H9 (cell line): ENCODE measurements at regions not wholly inside any gene's neighbourhood (a gene's known extent, or its start where the extent isn't known, plus 50 kb on each side); places are given as distances from the start of the nearest gene placed in this dataset.

Experiments used
- DNase-seq: peaks from one replicate; pipeline ENCODE4 v3.0.0-alpha.2; 2017
- H2AFZ ChIP-seq: one replicate; pipeline ENCODE4 v1.6.1; 2013; ENCODE audit warnings: mild to moderate bottlenecking, low read length, control low read depth, moderate library complexity
- H2AK5ac ChIP-seq: 2 replicates; pipeline ENCODE4 v1.6.1; 2013; ENCODE audit warnings: low read length, control low read depth, mixed read lengths; ENCODE audit not compliant: insufficient read length
- H2BK120ac ChIP-seq: one replicate; pipeline ENCODE4 v1.6.1; 2013; ENCODE audit warnings: low read depth, mild to moderate bottlenecking, low read length, control low read depth, inconsistent platforms; ENCODE audit not compliant: poor library complexity, severe bottlenecking
- H2BK12ac ChIP-seq: 2 replicates; pipeline ENCODE4 v1.6.1; 2013; ENCODE audit warnings: low read length, control low read depth, mixed read lengths, low read depth; ENCODE audit not compliant: insufficient read length
- H2BK15ac ChIP-seq: 2 replicates; pipeline ENCODE4 v1.6.1; 2013; ENCODE audit warnings: low read depth, low read length, control low read depth
- H2BK20ac ChIP-seq: one replicate; pipeline ENCODE4 v1.6.1; 2013; ENCODE audit warnings: low read depth, mild to moderate bottlenecking, low read length, control low read depth, inconsistent platforms; ENCODE audit not compliant: poor library complexity, severe bottlenecking
- H2BK5ac ChIP-seq: 2 replicates; pipeline ENCODE4 v1.6.1; 2013; ENCODE audit warnings: low read length, control low read depth, mixed read lengths; ENCODE audit not compliant: insufficient read length
- H3K14ac ChIP-seq: 2 replicates; pipeline ENCODE4 v1.6.1; 2013; ENCODE audit warnings: low read length, control low read depth; ENCODE audit not compliant: insufficient read depth
- H3K18ac ChIP-seq: 2 replicates; pipeline ENCODE4 v1.6.1; 2013; ENCODE audit warnings: low read depth, mild to moderate bottlenecking, mixed read lengths, low read length, control low read depth; ENCODE audit not compliant: insufficient read length
- H3K23ac ChIP-seq: 2 replicates; pipeline ENCODE4 v1.6.1; 2013; ENCODE audit warnings: low read length, control low read depth, mixed read lengths, low read depth; ENCODE audit not compliant: insufficient read length
- H3K23me2 ChIP-seq: 2 replicates; pipeline ENCODE4 v1.6.1; 2013; ENCODE audit warnings: low read depth, mild to moderate bottlenecking, mixed read lengths, low read length, control low read depth; ENCODE audit not compliant: insufficient read length, poor library complexity, severe bottlenecking
- H3K27ac ChIP-seq: 2 replicates; pipeline ENCODE4 v1.5.1; 2013; ENCODE audit warnings: low read length, control low read depth, mixed read lengths, low read depth; ENCODE audit not compliant: insufficient read length
- H3K27me3 ChIP-seq: 2 replicates; pipeline ENCODE4 v1.6.1; 2013; ENCODE audit warnings: low read length, control low read depth, inconsistent platforms; ENCODE audit not compliant: insufficient read depth
- H3K4ac ChIP-seq: 2 replicates; pipeline ENCODE4 v1.6.1; 2013; ENCODE audit warnings: low read depth, mild to moderate bottlenecking, control low read depth, inconsistent platforms, low read length, moderate library complexity
- H3K4me1 ChIP-seq: 2 replicates; pipeline ENCODE4 v1.6.1; 2013; ENCODE audit warnings: low read length, control low read depth, inconsistent platforms; ENCODE audit not compliant: insufficient read depth
- H3K4me2 ChIP-seq: 2 replicates; pipeline ENCODE4 v1.6.1; 2013; ENCODE audit warnings: low read length, control low read depth, mixed read lengths; ENCODE audit not compliant: insufficient read length, insufficient read depth
- H3K56ac ChIP-seq: 2 replicates; pipeline ENCODE4 v1.6.1; 2013; ENCODE audit warnings: low read depth, mild to moderate bottlenecking, mixed read lengths, low read length, control low read depth; ENCODE audit not compliant: insufficient read length
- H3K79me1 ChIP-seq: 2 replicates; pipeline ENCODE4 v1.6.1; 2013; ENCODE audit warnings: low read depth, mild to moderate bottlenecking, moderate library complexity, low read length, control low read depth, inconsistent platforms; ENCODE audit not compliant: insufficient read depth, poor library complexity, severe bottlenecking
- H3K79me2 ChIP-seq: 2 replicates; pipeline ENCODE4 v1.6.1; 2013; ENCODE audit warnings: low read length, control low read depth, inconsistent platforms; ENCODE audit not compliant: insufficient read depth
- H3K9ac ChIP-seq: 2 replicates; pipeline ENCODE4 v1.6.1; 2013; ENCODE audit warnings: low read length, control low read depth, mixed read lengths; ENCODE audit not compliant: insufficient read length; ENCODE audit errors: extremely low read depth
- H3K9me3 ChIP-seq: one replicate; pipeline ENCODE4 v1.6.1; 2013; ENCODE audit warnings: low read depth, low read length, inconsistent platforms; ENCODE audit not compliant: control insufficient read depth
- H3T11ph ChIP-seq: one replicate; pipeline ENCODE4 v1.6.1; 2013; ENCODE audit warnings: mild to moderate bottlenecking, low read length, control low read depth, inconsistent platforms
- H4K20me1 ChIP-seq: one replicate; pipeline ENCODE4 v1.6.1; 2013; ENCODE audit not compliant: control insufficient read depth, insufficient read length, insufficient read depth
- H4K5ac ChIP-seq: 2 replicates; pipeline ENCODE4 v1.6.1; 2013; ENCODE audit warnings: low read depth, mild to moderate bottlenecking, mixed read lengths, low read length, control low read depth; ENCODE audit not compliant: insufficient read length
- H4K8ac ChIP-seq: replicated peaks from 2 replicates; pipeline ENCODE4 v1.6.1; 2013; ENCODE audit warnings: low read length, control low read depth, mixed read lengths, low read depth; ENCODE audit not compliant: insufficient read length
- H4K91ac ChIP-seq: 2 replicates; pipeline ENCODE4 v1.6.1; 2013; ENCODE audit warnings: low read depth, mild to moderate bottlenecking, moderate library complexity, mixed read lengths, low read length, control low read depth; ENCODE audit not compliant: insufficient read length
- H3K27ac Mint-ChIP-seq, 3 experiments: 2 replicates in 2 of 3; 3 replicates in 1 of 3; pipeline ENCODE4 v1.8.0; 2020 to 2021; ENCODE audit warnings: mixed read lengths in 3 of 3, mild to moderate bottlenecking in 1 of 3, moderate library complexity in 1 of 3
- H3K27me3 Mint-ChIP-seq: 2 replicates; pipeline ENCODE4 v1.8.0; 2021; ENCODE audit warnings: low read depth, mild to moderate bottlenecking, moderate library complexity, mixed read lengths
- H3K36me3 Mint-ChIP-seq, 3 experiments: 2 replicates in 2 of 3; 3 replicates in 1 of 3; pipeline ENCODE4 v1.8.0; 2020 to 2021; ENCODE audit warnings: low read depth in 3 of 3, mixed read lengths in 3 of 3; ENCODE audit not compliant: insufficient read depth in 1 of 3
- H3K4me1 Mint-ChIP-seq, 2 experiments: 2 replicates each; pipeline ENCODE4 v1.8.0; 2020; ENCODE audit warnings: mixed read lengths in 2 of 2
- H3K4me3 Mint-ChIP-seq, 2 experiments: 2 replicates in 1 of 2; 3 replicates in 1 of 2; pipeline ENCODE4 v1.8.0; 2020 to 2021; ENCODE audit warnings: mild to moderate bottlenecking in 2 of 2, mixed read lengths in 2 of 2, moderate library complexity in 1 of 2
- H3K9me3 Mint-ChIP-seq, 2 experiments: 2 replicates in 1 of 2; 3 replicates in 1 of 2; pipeline ENCODE4 v1.8.0; 2020; ENCODE audit warnings: mild to moderate bottlenecking in 2 of 2, mixed read lengths in 2 of 2, moderate library complexity in 1 of 2
- WGBS: extraction: QIAGEN DNeasy Blood & Tissue Kit; methylation state at CpG from one replicate; pipeline ENCODE4 v1.1.7; 2013; ENCODE audit warnings: missing lambda C conversion rate, low lambda C conversion rate, mixed read lengths; ENCODE audit not compliant: insufficient read length; ENCODE audit errors: extremely low coverage; 5-methylcytosine and 5-hydroxymethylcytosine counted together
- TF ChIP-seq, protein P1 (sequence below): fragments of 200-600 bp; sonication (generic); conservative IDR thresholded peaks from 3 replicates; pipeline ENCODE4 v1.8.0; 2021; ENCODE audit warnings: antibody characterized with exemption, mild to moderate bottlenecking

DNA sequence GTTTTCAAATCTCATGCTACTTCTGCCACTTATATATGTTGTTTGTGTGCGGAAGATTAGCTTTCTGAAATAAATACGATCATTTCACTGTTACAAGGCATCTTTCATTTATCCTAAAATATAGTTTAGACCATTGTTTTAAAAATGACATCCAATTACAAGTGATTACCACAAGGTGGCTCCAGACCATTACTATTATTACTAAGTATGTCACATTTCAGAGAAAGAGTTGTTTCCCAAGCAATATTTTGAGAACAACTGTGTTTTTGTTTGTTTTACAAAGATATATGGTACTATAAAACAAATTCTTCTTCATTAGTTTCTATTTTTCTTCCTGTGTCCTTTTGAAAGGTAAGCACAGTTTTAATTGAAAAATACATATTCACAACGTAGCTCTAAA lies 136.0 kb upstream of the RAP2B start:
- H3K18ac ChIP-seq = no peak overlapping the region
- H3K4me2 ChIP-seq = no peak overlapping the region
- H3K9ac ChIP-seq = no peak overlapping the region
- TF ChIP-seq, protein P1, sequence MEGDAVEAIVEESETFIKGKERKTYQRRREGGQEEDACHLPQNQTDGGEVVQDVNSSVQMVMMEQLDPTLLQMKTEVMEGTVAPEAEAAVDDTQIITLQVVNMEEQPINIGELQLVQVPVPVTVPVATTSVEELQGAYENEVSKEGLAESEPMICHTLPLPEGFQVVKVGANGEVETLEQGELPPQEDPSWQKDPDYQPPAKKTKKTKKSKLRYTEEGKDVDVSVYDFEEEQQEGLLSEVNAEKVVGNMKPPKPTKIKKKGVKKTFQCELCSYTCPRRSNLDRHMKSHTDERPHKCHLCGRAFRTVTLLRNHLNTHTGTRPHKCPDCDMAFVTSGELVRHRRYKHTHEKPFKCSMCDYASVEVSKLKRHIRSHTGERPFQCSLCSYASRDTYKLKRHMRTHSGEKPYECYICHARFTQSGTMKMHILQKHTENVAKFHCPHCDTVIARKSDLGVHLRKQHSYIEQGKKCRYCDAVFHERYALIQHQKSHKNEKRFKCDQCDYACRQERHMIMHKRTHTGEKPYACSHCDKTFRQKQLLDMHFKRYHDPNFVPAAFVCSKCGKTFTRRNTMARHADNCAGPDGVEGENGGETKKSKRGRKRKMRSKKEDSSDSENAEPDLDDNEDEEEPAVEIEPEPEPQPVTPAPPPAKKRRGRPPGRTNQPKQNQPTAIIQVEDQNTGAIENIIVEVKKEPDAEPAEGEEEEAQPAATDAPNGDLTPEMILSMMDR = peak; percentile 79
- H3T11ph ChIP-seq = no peak overlapping the region
- no peak overlapping the region for H2BK15ac ChIP-seq
- no peak for DNase-seq
- no peak overlapping the region for H4K8ac ChIP-seq
- no peak overlapping the region for H3K4ac ChIP-seq
- H3K14ac ChIP-seq = no peak overlapping the region
- no peak overlapping the region for H3K27ac ChIP-seq
- no peaks in the 10 kb centered on the region for H3K27me3 ChIP-seq
- no peak overlapping the region for H4K91ac ChIP-seq
- no peak overlapping the region for H3K56ac ChIP-seq
- H3K79me2 ChIP-seq = no peaks in the 10 kb centered on the region
- H3K4me1 ChIP-seq = no peaks in the 10 kb centered on the region
- H2BK120ac ChIP-seq = no peak overlapping the region
- Mint-ChIP-seq H3K4me1 (no peaks in the 10 kb centered on the region), H3K9me3 (no peaks in the 10 kb centered on the region), H3K27ac (no peak overlapping the region), H3K27me3 (no peaks in the 10 kb centered on the region), H3K36me3 (no peaks in the 10 kb centered on the region), H3K4me3 (no peak overlapping the region)
- no peaks in the 10 kb centered on the region for H3K79me1 ChIP-seq
- H4K5ac ChIP-seq = no peak overlapping the region
- no peaks in the 10 kb centered on the region for H3K23me2 ChIP-seq
- no peaks in the 10 kb centered on the region for H3K9me3 ChIP-seq
- no peak overlapping the region for H2AK5ac ChIP-seq
- H4K20me1 ChIP-seq = no peaks in the 10 kb centered on the region
- H2BK20ac ChIP-seq = no peak overlapping the region
- no peak overlapping the region for H2AFZ ChIP-seq
- H2BK5ac ChIP-seq = no peak overlapping the region
- WGBS = no CpG with 5 or more reads among the region's 3 CpGs
- H2BK12ac ChIP-seq = no peak overlapping the region
- H3K23ac ChIP-seq = no peak overlapping the region
